ENCODE measurements at regions not wholly inside any gene's neighbourhood (a gene's known extent, or its start where the extent isn't known, plus 50 kb on each side); places are given as distances from the start of the nearest gene placed in this dataset.

DNA sequence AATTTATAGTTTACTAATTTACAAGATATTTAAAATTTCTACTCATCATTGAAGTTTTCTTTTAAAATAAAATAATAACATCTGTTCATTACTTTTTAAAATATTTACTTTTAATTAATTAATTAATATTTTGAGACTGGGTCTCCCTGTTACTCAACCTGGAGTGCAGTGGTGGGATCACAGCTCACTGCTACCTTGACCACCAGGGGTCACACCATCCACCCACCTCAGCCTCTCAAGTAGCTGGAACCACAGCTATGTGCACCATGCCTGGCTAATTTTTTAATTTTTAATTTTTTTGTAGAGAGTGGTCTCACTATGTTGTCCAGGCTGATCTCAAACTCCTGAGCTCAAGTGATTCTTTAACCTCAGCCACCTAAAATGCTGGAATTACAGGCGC lies 1013.6 kb downstream of the CDH9 start:
- ATAC-seq (replicated peaks in 1 of 4) (no peak), DNase-seq (no peak)
- no CpG with 5 or more reads among the region's 1 CpG for WGBS (ENCODE audit: insufficient coverage)
- Mint-ChIP-seq H3K4me1 (no peaks in the 10 kb centered on the region), H3K27me3 (no peaks in the 10 kb centered on the region), H3K27ac (no peak overlapping the region), H3K9me3 (peaks cover 4 to 15% (median 7%) of the 10 kb centered on the region in 3 donors), H3K36me3 (no peaks in the 10 kb centered on the region), H3K4me3 (no peak overlapping the region)
- H3K4me1 ChIP-seq (ENCODE audit: control insufficient read depth in 1 of 2, extremely low read depth in 1 of 2, insufficient read depth in 2 of 2, low read length in 2 of 2) = no peaks in the 10 kb centered on the region
- no peaks in the 10 kb centered on the region for H3K9me3 ChIP-seq
- CTCF ChIA-PET = no interaction called here
- POLR2A ChIA-PET = no interaction called here
- no peak overlapping the region for H3K4me3 ChIP-seq (ENCODE audit: control insufficient read depth in 1 of 2, extremely low read depth in 1 of 2, low read length in 1 of 2)
- H3K27me3 ChIP-seq (replicated peaks in 1 of 2; ENCODE audit: control insufficient read depth in 2 of 2, extremely low read depth in 1 of 2, insufficient read depth in 2 of 2, low read length in 1 of 2) = no peaks in the 10 kb centered on the region
- no peak overlapping the region for H3K27ac ChIP-seq (ENCODE audit: low read length)
- H3K36me3 ChIP-seq (ENCODE audit: control insufficient read depth in 2 of 2, extremely low read depth in 1 of 2, insufficient read depth in 1 of 2, low read length in 1 of 2) = no peaks in the 10 kb centered on the region

DNA sequence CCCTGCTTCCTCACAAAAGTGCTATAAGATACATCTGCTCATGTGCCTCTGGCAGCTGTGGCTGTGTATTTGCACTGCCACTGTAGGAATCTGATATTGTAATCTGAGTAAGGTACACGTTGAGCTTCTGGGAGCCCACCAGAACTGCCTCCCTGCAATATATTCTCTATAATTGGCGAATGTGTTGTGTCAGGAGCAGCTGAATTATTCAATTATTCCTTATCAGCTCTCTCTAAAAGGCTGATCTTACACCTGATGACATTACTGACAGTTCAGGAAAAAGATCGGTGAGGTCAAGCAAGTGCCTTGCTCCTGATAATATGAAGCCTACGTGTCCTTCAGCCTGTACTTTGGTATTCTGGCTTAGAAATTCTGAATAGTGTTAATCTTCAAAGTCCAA lies 1015.0 kb downstream of the CDH9 start:
- Histone ChIP-seq H3K36me3 (ENCODE audit: control insufficient read depth in 2 of 2, extremely low read depth in 1 of 2, insufficient read depth in 1 of 2, low read length in 1 of 2) (no peaks in the 10 kb centered on the region), H3K27me3 (replicated peaks in 1 of 2; ENCODE audit: control insufficient read depth in 2 of 2, extremely low read depth in 1 of 2, insufficient read depth in 2 of 2, low read length in 1 of 2) (no peaks in the 10 kb centered on the region), H3K27ac (ENCODE audit: low read length) (no peak overlapping the region), H3K4me3 (ENCODE audit: control insufficient read depth in 1 of 2, extremely low read depth in 1 of 2, low read length in 1 of 2) (no peak overlapping the region), H3K4me1 (ENCODE audit: control insufficient read depth in 1 of 2, extremely low read depth in 1 of 2, insufficient read depth in 2 of 2, low read length in 2 of 2) (no peaks in the 10 kb centered on the region), H3K9me3 (no peaks in the 10 kb centered on the region)
- H3K36me3 Mint-ChIP-seq = no peaks in the 10 kb centered on the region
- WGBS (ENCODE audit: insufficient coverage) = no CpG with 5 or more reads among the region's 4 CpGs
- H3K27me3 Mint-ChIP-seq = no peaks in the 10 kb centered on the region
- DNase-seq (no peak), ATAC-seq (replicated peaks in 1 of 4) (no peak)
- H3K4me1 Mint-ChIP-seq = no peaks in the 10 kb centered on the region
- H3K9me3 Mint-ChIP-seq = peaks cover 4 to 15% (median 7%) of the 10 kb centered on the region in 3 donors
- no peak overlapping the region for H3K27ac Mint-ChIP-seq
- CTCF ChIA-PET = no interaction called here
- POLR2A ChIA-PET = no interaction called here
- no peak overlapping the region for H3K4me3 Mint-ChIP-seq

DNA sequence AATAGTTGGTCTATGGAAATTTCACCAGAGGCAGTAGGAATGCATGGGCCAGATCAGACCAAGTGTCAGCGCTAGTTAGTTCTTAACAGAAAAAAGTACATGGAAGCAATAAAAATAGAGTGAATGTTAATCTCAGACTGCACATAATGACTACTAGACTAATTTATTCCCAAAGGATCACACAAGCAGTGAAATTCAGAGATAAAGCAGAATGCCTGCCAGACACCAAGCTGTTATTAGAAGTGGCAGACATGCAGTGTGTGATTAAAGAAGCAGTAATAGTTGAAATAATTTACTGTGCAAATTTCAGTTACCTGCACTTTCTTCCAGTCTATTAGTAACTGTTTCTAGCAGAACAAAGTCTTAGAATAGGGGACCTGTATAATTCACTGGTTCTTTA lies 1024.2 kb downstream of the CDH9 start:
- Histone ChIP-seq H3K36me3 (ENCODE audit: control insufficient read depth in 2 of 2, extremely low read depth in 1 of 2, insufficient read depth in 1 of 2, low read length in 1 of 2) (no peaks in the 10 kb centered on the region), H3K9me3 (no peaks in the 10 kb centered on the region), H3K4me3 (ENCODE audit: control insufficient read depth in 1 of 2, extremely low read depth in 1 of 2, low read length in 1 of 2) (no peak overlapping the region), H3K27ac (ENCODE audit: low read length) (no peak overlapping the region), H3K27me3 (replicated peaks in 1 of 2; ENCODE audit: control insufficient read depth in 2 of 2, extremely low read depth in 1 of 2, insufficient read depth in 2 of 2, low read length in 1 of 2) (no peaks in the 10 kb centered on the region), H3K4me1 (ENCODE audit: control insufficient read depth in 1 of 2, extremely low read depth in 1 of 2, insufficient read depth in 2 of 2, low read length in 2 of 2) (no peaks in the 10 kb centered on the region)
- ATAC-seq (replicated peaks in 1 of 4) (no peak), DNase-seq (no peak)
- no peak overlapping the region for H3K4me3 Mint-ChIP-seq
- H3K4me1 Mint-ChIP-seq = no peaks in the 10 kb centered on the region
- no peaks in the 10 kb centered on the region for H3K36me3 Mint-ChIP-seq
- H3K9me3 Mint-ChIP-seq = peaks cover 4 to 21% (median 13%) of the 10 kb centered on the region in 3 donors
- ChIA-PET POLR2A (no interaction called here), CTCF (no interaction called here)
- no CpG with 5 or more reads among the region's 1 CpG for WGBS (ENCODE audit: insufficient coverage)
- no peaks in the 10 kb centered on the region for H3K27me3 Mint-ChIP-seq
- no peak overlapping the region for H3K27ac Mint-ChIP-seq

DNA sequence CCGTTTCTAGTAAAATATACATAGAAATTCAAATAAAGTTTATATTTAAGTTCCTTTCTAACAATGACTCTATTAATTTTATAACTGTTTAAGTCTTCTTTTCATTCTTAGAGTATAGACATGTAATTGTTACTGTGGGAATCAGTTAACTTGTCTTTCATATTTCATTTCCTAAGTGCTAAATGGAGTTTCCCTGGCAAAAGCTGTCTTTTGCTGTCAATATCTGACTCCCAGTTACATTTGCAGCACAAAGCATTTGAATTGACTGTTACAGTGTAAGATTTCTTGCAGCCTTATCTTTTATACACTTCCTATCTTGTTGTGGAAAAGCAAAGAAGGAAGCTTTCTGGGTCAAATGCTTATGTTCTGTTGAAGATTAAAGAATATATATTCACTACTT lies 1026.3 kb downstream of the CDH9 start:
- DNase-seq = no peak
- no peak for ATAC-seq (replicated peaks in 1 of 4)
- Histone ChIP-seq H3K4me1 (ENCODE audit: control insufficient read depth in 1 of 2, extremely low read depth in 1 of 2, insufficient read depth in 2 of 2, low read length in 2 of 2) (no peaks in the 10 kb centered on the region), H3K4me3 (ENCODE audit: control insufficient read depth in 1 of 2, extremely low read depth in 1 of 2, low read length in 1 of 2) (no peak overlapping the region), H3K9me3 (no peaks in the 10 kb centered on the region), H3K27me3 (replicated peaks in 1 of 2; ENCODE audit: control insufficient read depth in 2 of 2, extremely low read depth in 1 of 2, insufficient read depth in 2 of 2, low read length in 1 of 2) (no peaks in the 10 kb centered on the region), H3K27ac (ENCODE audit: low read length) (no peak overlapping the region), H3K36me3 (ENCODE audit: control insufficient read depth in 2 of 2, extremely low read depth in 1 of 2, insufficient read depth in 1 of 2, low read length in 1 of 2) (no peaks in the 10 kb centered on the region)
- H3K9me3 Mint-ChIP-seq = peaks cover 5 to 25% (median 13%) of the 10 kb centered on the region in 3 donors
- POLR2A ChIA-PET = no interaction called here
- H3K27me3 Mint-ChIP-seq = no peaks in the 10 kb centered on the region
- CTCF ChIA-PET = no interaction called here
- no peaks in the 10 kb centered on the region for H3K36me3 Mint-ChIP-seq
- no peak overlapping the region for H3K4me3 Mint-ChIP-seq
- no peak overlapping the region for H3K27ac Mint-ChIP-seq
- WGBS (ENCODE audit: insufficient coverage) = no CpG with 5 or more reads among the region's 1 CpG
- no peaks in the 10 kb centered on the region for H3K4me1 Mint-ChIP-seq

DNA sequence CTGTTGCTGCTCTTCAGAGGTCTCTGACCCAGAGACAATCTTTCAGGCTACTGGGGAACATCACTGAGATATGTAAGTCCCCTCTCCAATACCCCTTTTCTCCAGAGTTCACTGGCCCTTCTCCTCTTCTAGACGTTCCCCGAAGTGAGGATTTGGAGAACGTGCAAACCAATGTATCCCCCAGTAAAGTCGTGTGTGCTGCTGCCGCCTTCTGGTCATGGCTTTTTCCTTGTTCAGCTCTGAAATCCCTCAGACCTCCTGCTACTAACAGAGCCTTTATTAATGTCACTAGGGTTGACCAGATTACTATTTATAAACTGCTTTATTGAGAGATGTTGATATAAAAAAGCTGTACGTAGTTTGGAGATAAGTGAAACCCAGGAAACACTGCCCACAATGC lies 1028.6 kb downstream of the CDH9 start:
- Mint-ChIP-seq H3K4me3 (no peak overlapping the region), H3K4me1 (no peaks in the 10 kb centered on the region), H3K27ac (no peak overlapping the region), H3K36me3 (no peaks in the 10 kb centered on the region), H3K9me3 (peaks cover 9 to 26% (median 11%) of the 10 kb centered on the region in 3 donors), H3K27me3 (no peaks in the 10 kb centered on the region)
- no peaks in the 10 kb centered on the region for H3K36me3 ChIP-seq (ENCODE audit: control insufficient read depth in 2 of 2, extremely low read depth in 1 of 2, insufficient read depth in 1 of 2, low read length in 1 of 2)
- POLR2A ChIA-PET = no interaction called here
- H3K4me1 ChIP-seq (ENCODE audit: control insufficient read depth in 1 of 2, extremely low read depth in 1 of 2, insufficient read depth in 2 of 2, low read length in 2 of 2) = no peaks in the 10 kb centered on the region
- 56% methylated on average over 3 of the region's 6 CpGs for WGBS (ENCODE audit: insufficient coverage)
- no peak overlapping the region for H3K4me3 ChIP-seq (ENCODE audit: control insufficient read depth in 1 of 2, extremely low read depth in 1 of 2, low read length in 1 of 2)
- H3K27ac ChIP-seq (ENCODE audit: low read length) = no peak overlapping the region
- no peaks in the 10 kb centered on the region for H3K9me3 ChIP-seq
- ATAC-seq (replicated peaks in 1 of 4) = no peak
- no peak for DNase-seq
- CTCF ChIA-PET = no interaction called here
- no peaks in the 10 kb centered on the region for H3K27me3 ChIP-seq (replicated peaks in 1 of 2; ENCODE audit: control insufficient read depth in 2 of 2, extremely low read depth in 1 of 2, insufficient read depth in 2 of 2, low read length in 1 of 2)

DNA sequence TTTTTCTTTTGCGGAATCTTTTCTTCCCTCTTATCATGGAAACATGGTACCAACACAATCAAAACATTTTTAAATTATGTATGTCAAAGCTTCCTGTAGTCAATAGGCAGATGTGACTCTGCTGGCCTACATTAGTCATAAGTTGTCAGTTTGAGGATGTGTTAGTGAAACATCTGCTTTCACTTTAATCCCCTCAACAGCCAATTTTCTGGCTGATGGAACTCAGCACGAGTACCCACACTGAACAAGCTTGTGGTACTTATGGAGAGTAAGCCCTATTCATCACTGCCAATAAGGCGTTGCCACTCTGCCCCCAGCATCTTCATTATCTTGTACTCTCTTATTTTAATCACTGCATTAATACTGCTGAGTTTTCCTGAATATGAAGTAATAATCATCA lies 1034.4 kb downstream of the CDH9 start:
- Mint-ChIP-seq H3K4me3 (no peak overlapping the region), H3K27me3 (no peaks in the 10 kb centered on the region), H3K36me3 (no peaks in the 10 kb centered on the region), H3K4me1 (no peaks in the 10 kb centered on the region), H3K27ac (no peak overlapping the region), H3K9me3 (peaks cover 5 to 39% (median 17%) of the 10 kb centered on the region in 3 donors)
- no peak overlapping the region for H3K27ac ChIP-seq (ENCODE audit: low read length)
- H3K4me3 ChIP-seq (ENCODE audit: control insufficient read depth in 1 of 2, extremely low read depth in 1 of 2, low read length in 1 of 2) = no peak overlapping the region
- no CpG with 5 or more reads among the region's 3 CpGs for WGBS (ENCODE audit: insufficient coverage)
- ChIA-PET CTCF (no interaction called here), POLR2A (no interaction called here)
- H3K9me3 ChIP-seq = peaks cover 3% of the 10 kb centered on the region
- H3K27me3 ChIP-seq (replicated peaks in 1 of 2; ENCODE audit: control insufficient read depth in 2 of 2, extremely low read depth in 1 of 2, insufficient read depth in 2 of 2, low read length in 1 of 2) = no peaks in the 10 kb centered on the region
- H3K4me1 ChIP-seq (ENCODE audit: control insufficient read depth in 1 of 2, extremely low read depth in 1 of 2, insufficient read depth in 2 of 2, low read length in 2 of 2) = no peaks in the 10 kb centered on the region
- no peaks in the 10 kb centered on the region for H3K36me3 ChIP-seq (ENCODE audit: control insufficient read depth in 2 of 2, extremely low read depth in 1 of 2, insufficient read depth in 1 of 2, low read length in 1 of 2)
- no peak for DNase-seq
- ATAC-seq (replicated peaks in 1 of 4) = no peak

DNA sequence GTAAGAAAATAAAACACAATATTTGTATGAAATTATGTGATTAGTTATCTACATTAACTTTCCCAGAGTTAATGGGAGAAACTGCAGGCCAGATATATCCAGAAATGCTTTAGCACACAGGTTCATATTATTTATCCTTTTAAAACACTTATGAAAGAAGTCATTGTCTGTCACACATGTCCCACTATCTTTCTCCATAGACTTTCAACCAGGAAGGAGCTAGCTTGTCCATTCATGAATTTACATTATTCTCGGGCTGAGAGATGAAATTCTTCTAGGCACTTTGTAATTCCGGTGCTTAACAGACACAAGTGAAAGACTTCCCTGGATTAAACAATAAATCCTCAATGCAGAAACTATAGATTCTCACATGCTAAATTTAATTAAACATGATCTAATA lies 1043.2 kb downstream of the CDH9 start:
- no peak overlapping the region for H3K27ac Mint-ChIP-seq
- H3K9me3 ChIP-seq = peaks cover 2% of the 10 kb centered on the region
- H3K36me3 ChIP-seq (ENCODE audit: control insufficient read depth in 2 of 2, extremely low read depth in 1 of 2, insufficient read depth in 1 of 2, low read length in 1 of 2) = no peaks in the 10 kb centered on the region
- DNase-seq (no peak), ATAC-seq (replicated peaks in 1 of 4) (no peak)
- H3K4me3 ChIP-seq (ENCODE audit: control insufficient read depth in 1 of 2, extremely low read depth in 1 of 2, low read length in 1 of 2) = no peak overlapping the region
- ChIA-PET POLR2A (no interaction called here), CTCF (no interaction called here)
- H3K27me3 ChIP-seq (replicated peaks in 1 of 2; ENCODE audit: control insufficient read depth in 2 of 2, extremely low read depth in 1 of 2, insufficient read depth in 2 of 2, low read length in 1 of 2) = no peaks in the 10 kb centered on the region
- no CpG with 5 or more reads among the region's 2 CpGs for WGBS (ENCODE audit: insufficient coverage)
- no peaks in the 10 kb centered on the region for H3K4me1 Mint-ChIP-seq
- peaks cover 11 to 36% (median 18%) of the 10 kb centered on the region in 3 donors for H3K9me3 Mint-ChIP-seq
- no peak overlapping the region for H3K27ac ChIP-seq (ENCODE audit: low read length)
- H3K27me3 Mint-ChIP-seq = no peaks in the 10 kb centered on the region
- H3K4me3 Mint-ChIP-seq = no peak overlapping the region
- H3K4me1 ChIP-seq (ENCODE audit: control insufficient read depth in 1 of 2, extremely low read depth in 1 of 2, insufficient read depth in 2 of 2, low read length in 2 of 2) = no peaks in the 10 kb centered on the region
- no peaks in the 10 kb centered on the region for H3K36me3 Mint-ChIP-seq

Measured in T-cell (primary cell).